ENCODE measurements at regions not wholly inside any gene's neighbourhood (a gene's known extent, or its start where the extent isn't known, plus 50 kb on each side); places are given as distances from the start of the nearest gene placed in this dataset.

GRCh38 chrX:94813541-94813940 is 1139.5 kb downstream of the FAM133A start:
- TF ChIP-seq, protein P1, sequence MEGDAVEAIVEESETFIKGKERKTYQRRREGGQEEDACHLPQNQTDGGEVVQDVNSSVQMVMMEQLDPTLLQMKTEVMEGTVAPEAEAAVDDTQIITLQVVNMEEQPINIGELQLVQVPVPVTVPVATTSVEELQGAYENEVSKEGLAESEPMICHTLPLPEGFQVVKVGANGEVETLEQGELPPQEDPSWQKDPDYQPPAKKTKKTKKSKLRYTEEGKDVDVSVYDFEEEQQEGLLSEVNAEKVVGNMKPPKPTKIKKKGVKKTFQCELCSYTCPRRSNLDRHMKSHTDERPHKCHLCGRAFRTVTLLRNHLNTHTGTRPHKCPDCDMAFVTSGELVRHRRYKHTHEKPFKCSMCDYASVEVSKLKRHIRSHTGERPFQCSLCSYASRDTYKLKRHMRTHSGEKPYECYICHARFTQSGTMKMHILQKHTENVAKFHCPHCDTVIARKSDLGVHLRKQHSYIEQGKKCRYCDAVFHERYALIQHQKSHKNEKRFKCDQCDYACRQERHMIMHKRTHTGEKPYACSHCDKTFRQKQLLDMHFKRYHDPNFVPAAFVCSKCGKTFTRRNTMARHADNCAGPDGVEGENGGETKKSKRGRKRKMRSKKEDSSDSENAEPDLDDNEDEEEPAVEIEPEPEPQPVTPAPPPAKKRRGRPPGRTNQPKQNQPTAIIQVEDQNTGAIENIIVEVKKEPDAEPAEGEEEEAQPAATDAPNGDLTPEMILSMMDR (IDR thresholded peaks at IDR 0.05) = no peak
- no peak for TF ChIP-seq POLR2A (IDR thresholded peaks at IDR 0.05)
